GM18505 (cell line): ENCODE measurements at regions not wholly inside any gene's neighbourhood (a gene's known extent, or its start where the extent isn't known, plus 50 kb on each side); places are given as distances from the start of the nearest gene placed in this dataset.

ENCODE experiments used
- ATAC-seq: cut with Tn5 transposase; IDR thresholded peaks from one replicate; pipeline ENCODE4 v1.9.1; 2021; ENCODE audit not compliant: unreplicated experiment
- POLR2A ChIP-seq: IDR thresholded peaks from 4 replicates; pipeline ENCODE4 v1.6.1; 2011; ENCODE audit warnings: borderline replicate concordance; ENCODE audit not compliant: insufficient read depth, insufficient read length; ENCODE audit errors: extremely low read depth

GRCh38 chr10:28250782-28251181 is 52.1 kb downstream of the MPP7 start:
- no peak for TF ChIP-seq POLR2A
- ATAC-seq = no peak

GRCh38 chr10:28250358-28250757 is 52.5 kb downstream of the MPP7 start:
- TF ChIP-seq POLR2A = no peak
- no peak for ATAC-seq

GRCh38 chr10:28249512-28249911 is 53.4 kb downstream of the MPP7 start:
- no peak for ATAC-seq
- no peak for TF ChIP-seq POLR2A

- TF ChIP-seq POLR2A = no peak
- no peak for ATAC-seq
Observed at GRCh38 chr10:28248092-28248491, 54.8 kb downstream of the MPP7 start.

- TF ChIP-seq POLR2A = no peak
- no peak for ATAC-seq
Observed at GRCh38 chr10:28246023-28246422, 56.8 kb downstream of the MPP7 start.

- no peak for ATAC-seq
- no peak for TF ChIP-seq POLR2A
Observed at GRCh38 chr10:28243923-28244322, 58.9 kb downstream of the MPP7 start.

- no peak for TF ChIP-seq POLR2A
- no peak for ATAC-seq
Observed at GRCh38 chr10:28242555-28243204, 60.2 kb downstream of the MPP7 start.

GRCh38 chr10:28241741-28242399 is 61.0 kb downstream of the MPP7 start:
- TF ChIP-seq POLR2A = no peak
- ATAC-seq = no peak

GRCh38 chr10:28240400-28240799 is 62.5 kb downstream of the MPP7 start:
- ATAC-seq = no peak
- no peak for TF ChIP-seq POLR2A

- TF ChIP-seq POLR2A = no peak
- ATAC-seq = no peak
Observed at GRCh38 chr10:28236591-28236990, 66.3 kb downstream of the MPP7 start.

GRCh38 chr10:28220811-28221210 is 82.1 kb downstream of the MPP7 start:
- ATAC-seq = no peak
- no peak for TF ChIP-seq POLR2A

- ATAC-seq = no peak
- TF ChIP-seq POLR2A = no peak
Observed at GRCh38 chr10:28219251-28219650, 83.6 kb downstream of the MPP7 start.

GRCh38 chr10:28217848-28218247 is 85.0 kb downstream of the MPP7 start:
- no peak for TF ChIP-seq POLR2A
- ATAC-seq = no peak

- no peak for TF ChIP-seq POLR2A
- ATAC-seq = no peak
Observed at GRCh38 chr10:28215930-28216329, 86.9 kb downstream of the MPP7 start.

- no peak for TF ChIP-seq POLR2A
- no peak for ATAC-seq
Observed at GRCh38 chr10:28214219-28214618, 88.6 kb downstream of the MPP7 start.

GRCh38 chr10:28211759-28212158 is 91.1 kb downstream of the MPP7 start:
- ATAC-seq = no peak

More at GRCh38 chr10:28211759-28212158, 91.1 kb downstream of the MPP7 start:
- no peak for TF ChIP-seq POLR2A
